ENCODE measurements at regions not wholly inside any gene's neighbourhood (a gene's known extent, or its start where the extent isn't known, plus 50 kb on each side); places are given as distances from the start of the nearest gene placed in this dataset.

- TF ChIP-seq, protein P1, sequence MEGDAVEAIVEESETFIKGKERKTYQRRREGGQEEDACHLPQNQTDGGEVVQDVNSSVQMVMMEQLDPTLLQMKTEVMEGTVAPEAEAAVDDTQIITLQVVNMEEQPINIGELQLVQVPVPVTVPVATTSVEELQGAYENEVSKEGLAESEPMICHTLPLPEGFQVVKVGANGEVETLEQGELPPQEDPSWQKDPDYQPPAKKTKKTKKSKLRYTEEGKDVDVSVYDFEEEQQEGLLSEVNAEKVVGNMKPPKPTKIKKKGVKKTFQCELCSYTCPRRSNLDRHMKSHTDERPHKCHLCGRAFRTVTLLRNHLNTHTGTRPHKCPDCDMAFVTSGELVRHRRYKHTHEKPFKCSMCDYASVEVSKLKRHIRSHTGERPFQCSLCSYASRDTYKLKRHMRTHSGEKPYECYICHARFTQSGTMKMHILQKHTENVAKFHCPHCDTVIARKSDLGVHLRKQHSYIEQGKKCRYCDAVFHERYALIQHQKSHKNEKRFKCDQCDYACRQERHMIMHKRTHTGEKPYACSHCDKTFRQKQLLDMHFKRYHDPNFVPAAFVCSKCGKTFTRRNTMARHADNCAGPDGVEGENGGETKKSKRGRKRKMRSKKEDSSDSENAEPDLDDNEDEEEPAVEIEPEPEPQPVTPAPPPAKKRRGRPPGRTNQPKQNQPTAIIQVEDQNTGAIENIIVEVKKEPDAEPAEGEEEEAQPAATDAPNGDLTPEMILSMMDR (conservative IDR thresholded peaks at IDR 0.05) = no peak
- no peaks in the 10 kb centered on the region for H3K4me1 Mint-ChIP-seq (ENCODE audit: unreplicated experiment)
- H3K27ac Mint-ChIP-seq = no peak overlapping the region
- H3K4me3 Mint-ChIP-seq = no peak overlapping the region
- no peak for DNase-seq (ENCODE audit: extremely low spot score, unreplicated experiment)
- peaks cover 3% of the 10 kb centered on the region for H3K27me3 Mint-ChIP-seq
- H3K36me3 Mint-ChIP-seq = peaks cover 30% of the 10 kb centered on the region
- H3K9me3 Mint-ChIP-seq = peaks cover 8% of the 10 kb centered on the region
Observed at GRCh38 chr17:63382136-63382535, 64.0 kb downstream of the CYB561 start.

All from type B pancreatic cell (in vitro differentiated cells).